ENCODE measurements at regions not wholly inside any gene's neighbourhood (a gene's known extent, or its start where the extent isn't known, plus 50 kb on each side); places are given as distances from the start of the nearest gene placed in this dataset.

- Histone ChIP-seq H2BK5ac (ENCODE audit: low read depth, low read length) (no peak overlapping the region), H3K27ac (ENCODE audit: low read depth, low read length) (no peak overlapping the region), H3K79me2 (ENCODE audit: control insufficient read depth in 1 of 2, insufficient read depth in 2 of 2, low read length in 2 of 2) (no peaks in the 10 kb centered on the region), H2AFZ (ENCODE audit: low read length) (no peak overlapping the region), H4K5ac (ENCODE audit: insufficient read length, low read depth, low read length) (no peak overlapping the region), H3K4me3 (ENCODE audit: extremely low read depth in 1 of 4, insufficient read depth in 2 of 4, low read depth in 3 of 4, low read length in 4 of 4) (no peak overlapping the region), H4K8ac (ENCODE audit: extremely low read depth, insufficient read depth, low read length) (no peak overlapping the region), H3K18ac (ENCODE audit: extremely low read depth, low read length) (no peak overlapping the region), H3K4me2 (ENCODE audit: insufficient read depth in 1 of 2, low read depth in 2 of 2, low read length in 2 of 2) (no peak overlapping the region), H3K9me3 (ENCODE audit: insufficient read depth in 2 of 2, low read depth in 1 of 2, low read length in 1 of 2) (0 out of 4 replicates have a peak, but pooled peaks cover 0 to 4% of the 10 kb centered on the region in 2 experiments), H4K91ac (replicated peaks; ENCODE audit: insufficient read length, low read length) (no peak overlapping the region), H3K36me3 (ENCODE audit: control insufficient read depth in 2 of 4, insufficient read depth in 4 of 4, low read length in 3 of 4) (no peaks in the 10 kb centered on the region), H2AK5ac (ENCODE audit: low read depth, low read length) (no peak overlapping the region), H4K20me1 (replicated peaks in 1 of 2; ENCODE audit: control insufficient read depth in 1 of 2, insufficient read depth in 2 of 2, low read length in 2 of 2) (peaks cover 0 to 2% of the 10 kb centered on the region in 2 experiments), H3K4me1 (replicated peaks in 1 of 4; ENCODE audit: control insufficient read depth in 3 of 4, insufficient read depth in 4 of 4, low read length in 3 of 4) (no peaks in the 10 kb centered on the region), H3K23me2 (ENCODE audit: low read depth, low read length) (no peaks in the 10 kb centered on the region), H2BK20ac (ENCODE audit: low read length) (no peak overlapping the region), H2BK120ac (replicated peaks; ENCODE audit: low read depth, low read length) (no peak overlapping the region), H3K27me3 (replicated peaks in 1 of 4; ENCODE audit: control insufficient read depth in 3 of 4, extremely low read depth in 1 of 4, insufficient read depth in 3 of 4, low read length in 3 of 4) (peaks cover 0 to 12% (median 4%) of the 10 kb centered on the region in 4 experiments; a peak in 6 of 7 replicates), H3K79me1 (ENCODE audit: low read depth, low read length) (no peaks in the 10 kb centered on the region), H3K4ac (replicated peaks; ENCODE audit: insufficient read length, low read depth, low read length) (no peak overlapping the region), H3K23ac (ENCODE audit: insufficient read length) (no peak overlapping the region), H3K56ac (replicated peaks; ENCODE audit: insufficient read length, low read depth, low read length) (no peak overlapping the region), H2BK12ac (ENCODE audit: low read depth, low read length) (no peak overlapping the region), H3K9ac (replicated peaks in 1 of 4; ENCODE audit: extremely low read depth in 1 of 4, low read depth in 3 of 4, low read length in 3 of 4) (no peak overlapping the region), H3K14ac (ENCODE audit: insufficient read length) (no peak overlapping the region), H2BK15ac (ENCODE audit: low read length) (no peak overlapping the region)
- DNase-seq (ENCODE audit: low read depth in 1 of 2, low spot score in 2 of 2) (no peak), FAIRE-seq (peak; percentile 13)
- WGBS, 2 experiments (ENCODE audit: extremely low coverage in 1 of 2, insufficient coverage in 1 of 2, insufficient read length in 1 of 2, insufficient replicate concordance in 2 of 2, low coverage in 1 of 2, low lambda C conversion rate in 2 of 2, missing lambda C conversion rate in 1 of 2), result 47% methylated on average over 4 of the region's 4 CpGs; no CpG with 5 or more reads in 1 of the 2 experiments
- no peak for TF ChIP-seq TAF7 (optimal IDR thresholded peaks at IDR 0.05; ENCODE audit: borderline replicate concordance, low read depth, low read length)
- no peak for TF ChIP-seq TBP (IDR thresholded peaks at IDR 0.05; ENCODE audit: low read depth, low read length)
- no peak for TF ChIP-seq JUN (IDR thresholded peaks at IDR 0.05; ENCODE audit: low read depth, low read length)
- TF ChIP-seq RAD21 (IDR thresholded peaks at IDR 0.05 in 1 of 2, conservative IDR thresholded peaks at IDR 0.05 in 1 of 2; ENCODE audit: low read depth in 2 of 2, low read length in 2 of 2), result peak; percentile 77 to 87
- TF ChIP-seq CTCF (IDR thresholded peaks at IDR 0.05; ENCODE audit: control extremely low read depth in 1 of 3, insufficient read depth in 1 of 3, low read depth in 1 of 3, low read length in 3 of 3), result peak; percentile 72 to 83 (median 76)
- no peak for TF ChIP-seq CHD1 (IDR thresholded peaks at IDR 0.05; ENCODE audit: low read depth, low read length)
- TF ChIP-seq POU5F1 (IDR thresholded peaks at IDR 0.05; ENCODE audit: low read depth, low read length), result no peak
- TF ChIP-seq CBX8 (IDR thresholded peaks at IDR 0.05; ENCODE audit: borderline replicate concordance, low read depth, low read length), result no peak
- CTCF ChIA-PET (ENCODE audit: partially characterized antibody), result interaction anchor here (0.6 to 2.6 kb wide), 28 partner anchors 8 to 567 kb away, joined by 3 to 9 read pairs (median 4); no protein-coding TSS in a partner anchor
- POLR2A ChIA-PET (ENCODE audit: partially characterized antibody), result no interaction called here
Observed at GRCh38 chr12:130064999-130065398, 97.3 kb upstream of the FZD10 start.

All from H1 (cell line).